OCI-LY1 (cell line): ENCODE measurements at regions not wholly inside any gene's neighbourhood (a gene's known extent, or its start where the extent isn't known, plus 50 kb on each side); places are given as distances from the start of the nearest gene placed in this dataset.

Source experiments
- H2AFZ ChIP-seq: fragments of 200-600 bp; sonication (generic), shearing (Covaris generic); 2 replicates; pipeline ENCODE4 v1.6.0; 2014; ENCODE audit warnings: antibody characterized with exemption, mild to moderate bottlenecking, low read length
- H3F3A ChIP-seq: fragments of 200-600 bp; sonication (generic), shearing (Covaris generic); 2 replicates; pipeline ENCODE4 v1.6.0; 2014; ENCODE audit warnings: mild to moderate bottlenecking, antibody characterized with exemption, low read length, moderate library complexity; ENCODE audit not compliant: insufficient read depth
- H3K27ac ChIP-seq: fragments of 200-600 bp; sonication (generic); 2 replicates; pipeline ENCODE4 v1.5.1; 2014; ENCODE audit warnings: low read length, mixed run types, mild to moderate bottlenecking, low read depth; ENCODE audit not compliant: poor library complexity, severe bottlenecking
- H3K27me3 ChIP-seq: fragments of 200-600 bp; sonication (generic); 2 replicates; pipeline ENCODE4 v1.6.0; 2014; ENCODE audit warnings: antibody characterized with exemption, mild to moderate bottlenecking, low read length, moderate library complexity; ENCODE audit not compliant: insufficient read depth
- H3K36me3 ChIP-seq: fragments of 200-600 bp; sonication (generic); 2 replicates; pipeline ENCODE4 v1.6.1; 2014; ENCODE audit warnings: mild to moderate bottlenecking, antibody characterized with exemption, low read length, moderate library complexity, mixed read lengths; ENCODE audit not compliant: insufficient read depth
- H3K4me1 ChIP-seq: fragments of 200-600 bp; sonication (generic); 2 replicates; pipeline ENCODE4 v1.5.1; 2014; ENCODE audit warnings: mild to moderate bottlenecking, low read length, moderate library complexity; ENCODE audit not compliant: insufficient read depth, severe bottlenecking
- H3K4me2 ChIP-seq: fragments of 200-600 bp; sonication (generic), shearing (Covaris generic); 2 replicates; pipeline ENCODE4 v1.6.1; 2014; ENCODE audit warnings: low read length
- H3K4me3 ChIP-seq: fragments of 200-600 bp; sonication (generic); 2 replicates; pipeline ENCODE4 v1.5.1; 2014; ENCODE audit warnings: low read length, low read depth, mild to moderate bottlenecking, mixed read lengths; ENCODE audit not compliant: poor library complexity, severe bottlenecking
- H3K79me2 ChIP-seq: fragments of 200-600 bp; shearing (Covaris generic); 2 replicates; pipeline ENCODE4 v1.6.1; 2016; ENCODE audit warnings: mixed run types, low read length, mixed read lengths; ENCODE audit not compliant: insufficient read depth
- H3K9ac ChIP-seq: fragments of 200-600 bp; sonication (generic), shearing (Covaris generic); 2 replicates; pipeline ENCODE4 v1.6.1; 2014; ENCODE audit warnings: mild to moderate bottlenecking, low read length, mixed read lengths
- H3K9me2 ChIP-seq: fragments of 200-600 bp; sonication (generic), shearing (Covaris generic); 2 replicates; pipeline ENCODE4 v1.6.1; 2014; ENCODE audit warnings: low read depth, mild to moderate bottlenecking, low read length, mixed read lengths
- H3K9me3 ChIP-seq: fragments of 200-600 bp; shearing (Covaris generic); 2 replicates; pipeline ENCODE4 v1.6.1; 2014; ENCODE audit warnings: low read length, mixed read lengths
- H4K20me1 ChIP-seq: fragments of 200-600 bp; sonication (generic), shearing (Covaris generic); 2 replicates; pipeline ENCODE4 v1.6.0; 2016; ENCODE audit warnings: mild to moderate bottlenecking, low read length; ENCODE audit not compliant: insufficient read depth
- EZH2 ChIP-seq: fragments of 200-600 bp; sonication (generic), shearing (Covaris generic); IDR thresholded peaks from 2 replicates; pipeline ENCODE4 v1.8.0; 2017; ENCODE audit warnings: borderline replicate concordance, mixed run types, mild to moderate bottlenecking, antibody characterized with exemption, low read length, moderate library complexity, mixed read lengths
- TF ChIP-seq, protein P1 (sequence below): fragments of 200-600 bp; sonication (generic), shearing (Covaris generic); IDR thresholded peaks from 2 replicates; pipeline ENCODE4 v1.5.1; 2017; ENCODE audit warnings: mild to moderate bottlenecking, antibody characterized with exemption, low read length, moderate library complexity, mixed read lengths

DNA sequence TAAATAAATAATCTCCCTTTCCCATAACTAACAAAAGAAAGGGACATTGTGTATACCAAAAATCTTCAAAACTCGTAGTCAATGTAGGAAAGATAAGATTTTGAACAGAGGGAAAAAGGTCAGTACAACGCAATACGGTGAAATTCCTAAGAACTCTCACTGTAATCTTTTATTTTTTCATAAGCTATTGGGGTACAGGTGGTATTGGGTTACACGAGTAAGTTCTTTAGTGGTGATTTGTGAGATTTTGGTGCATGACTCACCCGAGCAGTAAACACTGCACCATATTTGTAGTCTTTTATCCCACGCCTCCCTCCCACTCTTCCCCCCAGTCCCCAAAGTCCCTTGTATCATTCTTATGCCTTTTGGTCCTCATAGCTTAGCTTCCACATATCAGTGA is 718.0 kb downstream of the TBL1XR1 start:
- no peak for TF ChIP-seq EZH2
- TF ChIP-seq, protein P1, sequence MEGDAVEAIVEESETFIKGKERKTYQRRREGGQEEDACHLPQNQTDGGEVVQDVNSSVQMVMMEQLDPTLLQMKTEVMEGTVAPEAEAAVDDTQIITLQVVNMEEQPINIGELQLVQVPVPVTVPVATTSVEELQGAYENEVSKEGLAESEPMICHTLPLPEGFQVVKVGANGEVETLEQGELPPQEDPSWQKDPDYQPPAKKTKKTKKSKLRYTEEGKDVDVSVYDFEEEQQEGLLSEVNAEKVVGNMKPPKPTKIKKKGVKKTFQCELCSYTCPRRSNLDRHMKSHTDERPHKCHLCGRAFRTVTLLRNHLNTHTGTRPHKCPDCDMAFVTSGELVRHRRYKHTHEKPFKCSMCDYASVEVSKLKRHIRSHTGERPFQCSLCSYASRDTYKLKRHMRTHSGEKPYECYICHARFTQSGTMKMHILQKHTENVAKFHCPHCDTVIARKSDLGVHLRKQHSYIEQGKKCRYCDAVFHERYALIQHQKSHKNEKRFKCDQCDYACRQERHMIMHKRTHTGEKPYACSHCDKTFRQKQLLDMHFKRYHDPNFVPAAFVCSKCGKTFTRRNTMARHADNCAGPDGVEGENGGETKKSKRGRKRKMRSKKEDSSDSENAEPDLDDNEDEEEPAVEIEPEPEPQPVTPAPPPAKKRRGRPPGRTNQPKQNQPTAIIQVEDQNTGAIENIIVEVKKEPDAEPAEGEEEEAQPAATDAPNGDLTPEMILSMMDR, result no peak
- H3K9me2 ChIP-seq, result no peaks in the 10 kb centered on the region
- no peaks in the 10 kb centered on the region for H3K27me3 ChIP-seq
- H4K20me1 ChIP-seq, result no peaks in the 10 kb centered on the region
- H3K27ac ChIP-seq, result no peak overlapping the region
- no peaks in the 10 kb centered on the region for H3F3A ChIP-seq
- no peak overlapping the region for H3K4me3 ChIP-seq
- H2AFZ ChIP-seq, result no peak overlapping the region
- H3K4me1 ChIP-seq, result no peaks in the 10 kb centered on the region
- no peak overlapping the region for H3K9ac ChIP-seq
- H3K36me3 ChIP-seq, result no peaks in the 10 kb centered on the region
- H3K79me2 ChIP-seq, result no peaks in the 10 kb centered on the region
- no peaks in the 10 kb centered on the region for H3K9me3 ChIP-seq
- H3K4me2 ChIP-seq, result no peak overlapping the region

DNA sequence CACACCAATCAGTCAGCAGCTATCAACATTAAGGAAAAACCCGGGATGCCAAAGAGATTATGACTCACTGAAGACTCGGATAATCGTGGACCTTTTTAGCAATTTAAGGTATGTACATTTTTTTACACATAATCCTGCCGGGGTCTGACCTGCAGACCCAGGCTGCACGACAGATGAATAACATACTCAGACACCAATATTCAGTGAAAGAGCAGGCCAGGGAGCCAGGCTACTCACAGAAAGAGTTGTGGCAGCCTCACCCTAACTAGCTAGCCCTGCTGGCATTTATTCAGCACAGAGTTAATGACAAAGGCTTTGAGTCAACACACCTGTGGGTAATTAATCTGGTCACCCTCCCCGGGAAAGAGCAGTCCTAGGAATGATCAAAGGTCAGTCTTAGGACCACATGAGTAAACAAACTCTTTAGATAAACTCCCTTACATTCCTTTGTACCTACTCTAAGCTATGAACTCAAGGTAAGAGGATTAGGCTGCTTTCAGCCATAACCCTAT is 727.5 kb downstream of the TBL1XR1 start:
- TF ChIP-seq, protein P1, result no peak
- no peak for TF ChIP-seq EZH2
- H3F3A ChIP-seq, result no peaks in the 10 kb centered on the region
- no peaks in the 10 kb centered on the region for H3K9me2 ChIP-seq
- H3K9me3 ChIP-seq, result no peaks in the 10 kb centered on the region
- no peak overlapping the region for H2AFZ ChIP-seq
- H3K36me3 ChIP-seq, result no peaks in the 10 kb centered on the region
- H3K4me2 ChIP-seq, result no peak overlapping the region
- no peaks in the 10 kb centered on the region for H3K79me2 ChIP-seq
- no peaks in the 10 kb centered on the region for H4K20me1 ChIP-seq
- H3K4me3 ChIP-seq, result no peak overlapping the region
- no peak overlapping the region for H3K27ac ChIP-seq
- no peaks in the 10 kb centered on the region for H3K27me3 ChIP-seq
- no peak overlapping the region for H3K9ac ChIP-seq
- H3K4me1 ChIP-seq, result no peaks in the 10 kb centered on the region

DNA sequence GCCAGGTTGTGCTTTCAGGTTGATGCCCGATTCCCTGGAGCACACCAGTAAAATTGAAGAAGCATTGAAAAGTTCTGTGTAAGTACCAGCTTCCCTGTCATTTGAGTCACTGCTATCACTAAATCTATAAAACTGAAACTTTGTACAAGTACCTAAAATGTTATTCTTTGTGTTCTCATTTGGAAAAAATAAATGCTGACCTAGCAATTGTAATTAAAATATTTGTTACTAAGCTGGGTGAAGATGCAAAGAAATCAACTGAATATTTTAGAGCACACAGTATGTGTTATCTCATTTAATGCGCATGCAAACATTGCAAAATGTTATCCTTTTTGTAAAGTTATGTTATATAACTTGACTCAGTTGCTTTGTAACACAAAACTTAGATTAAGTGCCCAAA is 733.7 kb downstream of the TBL1XR1 start:
- no peaks in the 10 kb centered on the region for H3F3A ChIP-seq
- H3K36me3 ChIP-seq, result no peaks in the 10 kb centered on the region
- H3K27me3 ChIP-seq, result no peaks in the 10 kb centered on the region
- H3K9me3 ChIP-seq, result no peaks in the 10 kb centered on the region
- no peaks in the 10 kb centered on the region for H3K9me2 ChIP-seq
- no peaks in the 10 kb centered on the region for H3K4me1 ChIP-seq
- no peak overlapping the region for H3K9ac ChIP-seq
- no peak overlapping the region for H3K4me2 ChIP-seq
- TF ChIP-seq EZH2, result no peak
- TF ChIP-seq, protein P1, result no peak
- no peak overlapping the region for H3K27ac ChIP-seq
- no peaks in the 10 kb centered on the region for H3K79me2 ChIP-seq
- H3K4me3 ChIP-seq, result no peak overlapping the region
- no peaks in the 10 kb centered on the region for H4K20me1 ChIP-seq
- H2AFZ ChIP-seq, result no peak overlapping the region
